ELR (cell line): ENCODE measurements at regions not wholly inside any gene's neighbourhood (a gene's known extent, or its start where the extent isn't known, plus 50 kb on each side); places are given as distances from the start of the nearest gene placed in this dataset.

ENCODE experiments used
- DNase-seq: peaks from one replicate; pipeline ENCODE4 v3.0.0-alpha.2; 2015; ENCODE audit warnings: low read depth

DNA sequence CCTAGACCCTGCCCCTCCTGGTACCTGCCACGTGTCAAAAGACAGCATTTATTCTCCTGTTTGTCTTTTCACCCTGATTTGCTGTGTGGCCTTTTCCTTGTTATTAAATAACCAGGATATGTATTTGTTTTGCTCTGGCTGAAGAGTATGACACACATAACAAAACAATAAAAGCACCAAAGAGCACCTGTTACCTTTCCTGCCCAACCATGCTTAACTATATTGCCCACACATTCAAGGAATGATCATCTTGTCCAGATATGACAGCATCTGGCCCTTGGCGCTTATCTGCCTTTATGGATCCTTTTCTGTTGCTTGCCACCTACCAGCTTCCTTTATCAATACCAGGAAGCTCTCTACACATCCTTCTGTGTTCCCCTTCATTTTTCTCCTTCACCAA, 357.7 kb downstream of the FGFR2 start:
- no peak for DNase-seq

DNA sequence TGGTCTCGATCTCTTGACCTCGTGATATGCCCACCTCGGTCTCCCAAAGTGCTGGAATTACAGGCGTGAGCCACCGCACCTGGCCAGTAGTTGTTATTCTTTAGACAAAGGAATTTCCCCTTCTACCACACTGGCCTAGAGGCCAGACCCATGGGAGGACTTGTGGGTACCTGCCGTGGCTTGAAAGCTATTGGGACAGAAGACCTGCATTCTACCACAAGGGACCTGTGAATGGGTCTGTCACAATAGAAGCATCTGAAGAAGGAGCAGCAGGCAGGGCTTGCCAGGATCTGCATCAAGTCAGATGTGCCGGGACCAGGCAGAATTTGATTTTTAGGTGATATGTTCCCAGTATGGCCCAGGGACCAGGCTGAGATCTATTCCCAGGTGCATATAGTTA, 356.9 kb downstream of the FGFR2 start:
- no peak for DNase-seq

DNA sequence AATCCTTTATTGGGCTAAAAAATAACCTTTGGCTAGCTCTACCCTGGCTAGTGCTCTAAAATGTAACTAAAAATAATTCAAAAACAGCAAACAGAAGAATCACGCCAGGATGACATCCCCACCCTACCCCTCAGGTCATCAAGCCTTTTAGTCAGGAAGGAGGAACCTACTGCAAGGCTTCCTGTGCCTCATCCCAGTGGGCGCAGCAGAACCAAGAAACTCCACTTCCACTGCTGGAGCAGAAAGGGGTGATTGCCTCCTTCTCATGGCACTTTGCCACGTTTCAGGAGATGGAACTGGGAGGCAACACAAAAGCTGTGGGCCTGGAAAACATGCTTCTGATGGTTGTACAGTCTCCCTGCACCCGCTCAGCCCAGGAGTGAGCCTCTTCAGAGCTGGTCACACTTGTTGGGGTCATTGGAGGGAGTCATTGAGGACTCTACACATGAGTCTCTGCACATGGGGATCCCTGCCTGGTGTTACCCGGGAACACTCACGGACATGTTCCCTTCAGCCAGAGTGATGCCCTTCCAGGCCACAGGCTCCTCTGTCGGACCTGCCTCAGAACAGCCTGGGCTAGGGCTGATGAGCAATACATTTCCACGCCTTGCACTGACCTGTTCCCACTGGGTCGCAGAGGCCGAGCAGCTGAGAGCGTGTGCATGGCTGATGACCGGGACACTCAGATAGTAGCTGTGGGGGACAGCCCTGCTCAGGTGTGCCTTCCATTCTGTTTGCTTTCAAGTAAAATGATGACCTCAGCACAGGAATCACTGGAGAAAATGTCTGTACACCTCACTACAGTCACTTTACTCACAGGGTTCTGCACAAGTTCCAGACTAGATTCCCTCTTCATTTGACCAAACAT, 355.3 kb downstream of the FGFR2 start:
- DNase-seq, result no peak

DNA sequence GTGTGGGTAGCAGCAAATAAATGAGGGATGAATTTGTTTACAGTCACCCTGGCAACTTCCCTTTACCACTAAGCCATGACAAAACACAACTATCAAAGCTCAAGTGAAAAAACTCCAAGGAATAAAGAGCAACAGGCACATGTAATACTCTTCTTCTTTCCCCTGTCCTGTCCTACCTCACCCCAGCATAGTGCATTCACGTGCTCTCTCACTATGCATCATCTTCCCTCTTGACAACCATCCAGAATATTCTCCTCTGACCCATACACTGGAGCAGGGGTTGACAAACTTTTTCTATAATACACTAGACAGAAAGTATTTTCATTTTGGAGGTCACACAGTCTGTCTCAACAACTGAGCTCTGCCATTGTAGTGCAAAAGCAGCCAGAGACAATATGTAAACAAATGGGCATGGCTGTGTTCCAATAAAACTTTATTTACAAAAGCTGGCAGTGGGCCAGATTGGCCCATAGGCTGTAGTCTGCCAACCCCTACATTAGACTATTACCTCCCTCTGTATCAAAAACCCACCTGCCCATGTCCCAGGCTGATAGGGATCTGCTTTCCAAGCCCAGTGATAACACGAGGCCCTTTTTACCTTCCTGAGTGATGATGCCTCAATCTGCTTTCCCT, 354.5 kb downstream of the FGFR2 start:
- no peak for DNase-seq

DNA sequence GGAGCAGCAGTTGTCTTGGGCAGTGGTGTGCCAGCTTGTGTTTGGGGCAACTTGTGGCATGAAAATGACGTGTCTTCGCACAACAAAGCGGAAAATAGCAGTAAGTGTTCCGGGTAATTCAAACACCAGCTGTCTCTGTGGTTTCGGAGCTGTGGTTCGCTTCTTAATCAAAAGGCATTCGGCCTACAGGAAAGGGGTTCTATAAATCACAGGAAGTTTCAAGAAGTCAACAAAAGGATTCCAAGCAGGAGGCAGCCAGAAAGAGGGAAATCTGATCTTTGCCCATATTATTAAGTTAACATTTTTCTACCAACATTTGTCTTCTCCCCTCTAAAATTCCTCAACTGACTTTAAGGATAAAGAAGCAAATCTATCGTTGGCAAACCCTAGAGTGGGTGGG, 353.4 kb downstream of the FGFR2 start:
- DNase-seq, result no peak

DNA sequence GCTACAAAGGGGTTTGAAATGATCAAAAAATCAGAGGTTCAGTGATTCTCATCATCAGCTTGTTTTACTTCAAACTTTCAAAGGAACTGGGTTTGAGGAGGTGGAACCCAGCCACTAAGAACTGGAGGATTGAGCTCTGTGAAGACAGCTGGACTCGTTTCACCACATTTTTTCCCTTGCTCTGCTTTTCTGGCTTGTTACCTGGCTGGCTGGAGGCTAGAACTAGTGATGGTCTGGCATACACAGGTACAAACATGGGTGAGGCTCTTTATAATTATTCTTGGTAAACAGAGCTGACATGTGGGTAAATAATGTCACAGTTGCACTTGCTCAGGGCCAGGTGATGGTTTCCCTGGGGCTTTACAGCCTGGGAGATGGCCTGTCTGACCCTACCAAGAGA, 352.5 kb downstream of the FGFR2 start:
- no peak for DNase-seq

DNA sequence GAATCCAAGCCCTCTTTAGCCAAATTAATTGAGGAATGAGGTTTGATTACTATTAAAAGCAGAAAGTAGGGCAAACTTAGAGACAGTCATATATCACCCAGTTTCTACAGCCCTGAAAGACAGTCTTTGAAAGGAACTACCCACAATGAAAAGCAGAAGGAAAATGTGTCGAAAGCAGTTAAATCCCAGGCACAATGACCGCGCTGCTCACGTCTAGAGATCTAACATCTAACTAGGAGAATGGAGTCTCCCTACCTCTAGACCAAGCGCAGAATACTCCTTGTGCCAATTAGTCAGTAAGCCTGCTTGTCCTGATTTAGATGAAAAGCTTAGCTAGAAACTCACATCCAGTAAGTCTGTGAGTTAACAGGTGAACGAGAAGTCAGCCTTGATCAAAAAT, 350.0 kb downstream of the FGFR2 start:
- DNase-seq, result no peak

DNA sequence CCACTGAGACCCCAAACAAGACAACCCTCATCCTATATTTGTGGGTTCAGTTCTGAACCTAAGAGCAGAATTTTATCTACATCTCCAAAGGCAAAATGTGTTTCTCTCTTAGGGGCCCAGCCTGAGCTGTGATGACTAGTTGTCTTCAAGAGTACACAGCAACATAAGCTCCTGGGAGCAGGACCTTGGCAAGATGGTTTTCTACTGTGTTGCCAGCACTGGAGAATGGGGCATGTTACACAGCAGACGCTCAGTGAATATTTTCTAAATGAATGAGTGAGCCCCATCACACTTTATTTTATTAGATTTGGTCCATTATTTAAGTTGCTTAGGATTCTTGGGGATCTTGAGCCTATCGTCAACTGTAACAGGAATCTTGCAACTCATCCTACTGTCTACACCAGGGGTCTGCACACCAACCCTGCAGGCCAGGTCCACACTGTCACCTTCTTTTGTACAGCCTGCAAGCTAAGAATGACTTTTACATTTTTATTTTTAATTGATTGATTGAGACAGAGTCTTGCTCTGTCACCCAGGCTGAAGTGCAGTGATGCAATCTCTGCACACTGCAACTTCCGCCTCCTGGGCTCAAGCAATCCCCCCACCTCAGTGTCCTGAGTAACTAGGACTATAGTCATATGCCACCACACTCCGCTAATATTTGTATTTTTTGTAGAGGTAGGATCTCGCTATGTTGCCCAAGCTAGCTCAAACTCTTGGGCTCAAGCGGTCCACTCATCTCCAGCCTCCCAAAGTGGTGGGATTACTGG, 347.1 kb downstream of the FGFR2 start:
- DNase-seq, result no peak

DNA sequence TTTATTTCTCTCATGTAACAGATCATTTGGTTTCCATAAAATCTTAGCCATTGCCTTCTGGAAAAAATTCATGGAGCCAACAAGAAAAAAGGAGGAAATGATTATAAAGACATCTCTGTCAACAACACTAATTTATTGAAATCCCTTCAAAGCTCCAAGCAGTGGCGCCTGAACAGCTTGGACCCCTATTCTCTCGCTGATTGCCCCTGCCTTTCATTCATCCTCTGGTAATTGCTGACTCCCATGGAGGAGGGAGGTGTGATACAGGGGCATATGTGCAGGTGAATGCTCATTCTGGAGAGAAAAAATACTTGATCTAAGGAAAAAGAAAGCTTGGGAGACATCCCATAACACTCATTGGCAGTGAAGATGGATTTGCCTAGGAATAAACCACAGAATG, 345.5 kb downstream of the FGFR2 start:
- DNase-seq, result no peak

DNA sequence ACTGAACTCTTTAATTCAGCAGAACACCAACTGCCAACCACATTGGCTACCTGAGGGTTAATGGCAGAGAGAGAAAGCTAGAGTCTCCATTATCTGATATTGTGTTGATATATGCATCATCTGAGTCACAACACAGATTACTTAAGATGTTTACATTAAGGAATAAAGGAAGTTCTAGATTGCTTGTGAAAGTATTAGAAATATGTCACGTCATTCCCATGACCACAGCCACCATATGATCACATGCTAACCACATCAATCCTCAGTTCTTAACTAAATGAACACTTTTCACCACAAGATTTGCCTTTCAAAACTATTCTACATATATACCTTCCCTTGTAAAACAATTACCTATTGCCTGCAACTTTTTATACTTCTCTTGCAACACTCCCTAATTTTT, 337.9 kb downstream of the FGFR2 start:
- no peak for DNase-seq

GRCh38 chr10:121261665-121262064, 336.6 kb downstream of the FGFR2 start:
- DNase-seq, result no peak

GRCh38 chr10:121262774-121263430, 335.3 kb downstream of the FGFR2 start:
- DNase-seq, result no peak

DNA sequence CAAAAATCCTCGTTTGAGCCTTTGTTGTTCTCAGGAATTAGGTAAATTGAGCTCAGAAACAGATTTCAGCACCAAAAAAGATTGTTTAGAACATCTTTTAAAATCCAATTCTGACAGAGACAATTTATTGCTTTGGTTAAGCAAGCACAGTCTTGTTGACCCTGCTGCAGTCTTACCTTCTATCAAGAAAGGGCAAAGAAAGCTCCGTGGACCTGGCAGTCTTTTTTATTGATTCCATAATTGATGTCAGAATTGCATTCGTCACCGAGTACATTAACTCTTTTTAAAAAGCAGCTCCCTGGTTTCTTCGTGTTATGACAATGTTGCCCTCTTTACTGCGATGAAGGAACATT, 334.8 kb downstream of the FGFR2 start:
- no peak for DNase-seq

- no peak for DNase-seq
Measured at GRCh38 chr10:121265360-121266123, 332.7 kb downstream of the FGFR2 start.

DNA sequence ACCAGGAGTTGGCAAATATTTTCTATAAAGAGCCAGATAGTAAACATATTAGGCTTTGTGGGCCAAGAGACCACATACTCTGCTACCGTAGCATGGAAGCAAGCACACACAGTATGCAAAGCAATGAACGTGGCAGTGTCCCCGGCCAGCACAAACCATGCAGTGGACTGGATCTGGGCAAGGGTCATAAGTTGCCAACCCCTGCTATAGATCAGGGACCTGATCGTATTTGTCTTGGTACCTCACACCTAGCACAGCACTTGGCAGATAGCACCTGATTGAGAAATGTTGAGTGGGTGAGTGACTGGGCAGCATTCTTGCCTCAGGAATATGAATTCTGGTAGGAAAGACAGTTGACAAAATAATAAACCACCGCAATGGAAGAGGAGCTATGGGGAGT, 331.9 kb downstream of the FGFR2 start:
- no peak for DNase-seq

DNA sequence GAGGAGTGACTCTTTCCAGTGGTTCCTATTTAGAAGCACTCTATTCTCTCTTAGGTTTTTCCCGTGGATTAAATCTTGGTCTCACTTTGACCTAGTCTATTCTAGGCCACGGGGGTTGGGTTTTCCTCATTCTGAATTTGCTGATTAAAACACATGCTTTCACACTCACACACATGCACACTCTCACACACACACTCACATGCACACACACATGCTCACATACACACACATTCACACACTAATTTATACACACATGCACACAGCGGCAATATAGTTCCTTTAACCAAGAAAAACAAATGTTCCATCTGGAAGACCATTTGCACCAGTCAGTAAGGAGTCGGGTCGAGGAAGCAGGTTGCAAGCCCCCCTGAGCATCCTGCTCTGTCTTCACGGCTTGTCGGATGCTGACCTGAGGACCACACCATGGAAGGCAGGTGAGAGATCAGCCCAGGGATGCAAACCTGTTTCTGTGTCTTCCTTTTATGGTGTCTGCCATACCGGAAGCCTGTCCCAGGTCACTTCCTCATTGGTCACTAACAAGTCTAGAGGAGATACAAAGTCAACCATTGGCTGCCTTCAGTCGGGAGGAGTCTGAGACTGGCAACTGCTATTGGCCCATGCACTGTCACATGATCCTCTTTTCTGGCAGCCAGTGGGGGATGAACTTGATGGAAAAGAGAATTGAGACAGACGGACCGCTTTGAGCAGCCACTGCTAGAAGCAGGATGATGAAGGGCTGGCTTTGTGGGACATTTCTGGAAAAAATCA, 330.8 kb downstream of the FGFR2 start:
- DNase-seq, result no peak

DNA sequence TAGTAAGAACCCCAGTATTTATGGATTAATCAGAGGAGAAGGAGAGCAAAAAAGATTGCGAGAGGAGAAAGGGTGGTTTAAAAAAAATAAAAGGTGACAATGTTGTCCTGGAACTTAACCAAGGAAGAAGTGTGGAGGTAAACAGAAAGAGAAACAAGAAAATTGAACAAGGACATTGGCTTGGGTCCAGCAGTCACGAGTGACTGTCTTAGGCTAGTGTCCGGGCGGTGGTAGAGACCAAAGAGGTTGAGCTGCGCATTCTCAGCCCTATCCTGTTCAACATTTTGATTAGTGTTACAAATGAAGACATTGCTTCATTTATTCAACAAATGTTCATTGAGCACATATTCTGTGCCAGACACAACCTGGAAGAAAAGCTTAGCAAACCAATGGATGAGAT, 329.9 kb downstream of the FGFR2 start:
- no peak for DNase-seq

DNA sequence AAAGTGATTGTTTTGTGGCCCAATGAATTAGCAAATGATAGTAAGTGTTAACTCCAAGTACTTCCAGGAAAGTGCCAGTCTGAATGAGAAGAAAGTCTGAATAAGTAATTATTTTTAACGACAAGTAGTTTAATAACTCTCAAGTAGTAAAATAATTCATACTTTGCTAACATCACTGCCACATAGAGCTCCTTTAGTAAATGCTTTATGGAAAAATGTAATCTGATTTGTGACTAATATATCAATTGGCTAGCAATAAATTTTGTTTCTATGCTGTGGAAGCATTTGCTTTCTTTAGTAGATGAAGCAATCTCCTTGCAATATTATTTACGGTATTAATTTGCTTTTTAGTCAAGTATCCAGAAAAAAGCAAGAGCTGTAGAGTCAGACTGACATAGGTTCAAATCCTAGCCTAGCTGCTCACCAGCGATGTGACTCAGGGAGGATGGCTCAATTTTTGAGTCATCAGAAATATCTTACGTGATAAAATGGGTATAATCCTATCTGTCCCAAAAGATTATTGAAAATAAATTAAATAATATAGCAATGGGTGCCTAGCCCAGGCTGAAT, 329.3 kb downstream of the FGFR2 start:
- DNase-seq, result no peak

DNA sequence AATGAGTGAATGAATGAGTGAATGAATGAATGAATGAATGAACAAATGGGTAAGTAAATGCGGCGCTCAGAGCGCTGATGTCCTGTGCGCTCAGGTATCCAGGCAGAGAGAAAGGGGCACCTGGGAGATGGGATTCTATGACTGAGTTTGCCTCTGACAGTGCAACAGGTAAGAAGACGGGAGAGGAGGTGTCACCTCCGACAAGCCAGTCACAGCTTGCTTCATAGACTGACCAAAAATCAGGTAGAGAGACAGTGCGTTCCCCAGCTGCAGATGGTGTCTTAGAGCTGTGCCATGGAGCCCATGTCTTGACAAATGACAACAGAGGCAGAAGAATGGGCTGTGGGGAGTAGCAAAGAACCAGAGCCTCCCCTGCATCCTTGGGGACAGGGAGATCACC, 327.3 kb downstream of the FGFR2 start:
- no peak for DNase-seq

DNA sequence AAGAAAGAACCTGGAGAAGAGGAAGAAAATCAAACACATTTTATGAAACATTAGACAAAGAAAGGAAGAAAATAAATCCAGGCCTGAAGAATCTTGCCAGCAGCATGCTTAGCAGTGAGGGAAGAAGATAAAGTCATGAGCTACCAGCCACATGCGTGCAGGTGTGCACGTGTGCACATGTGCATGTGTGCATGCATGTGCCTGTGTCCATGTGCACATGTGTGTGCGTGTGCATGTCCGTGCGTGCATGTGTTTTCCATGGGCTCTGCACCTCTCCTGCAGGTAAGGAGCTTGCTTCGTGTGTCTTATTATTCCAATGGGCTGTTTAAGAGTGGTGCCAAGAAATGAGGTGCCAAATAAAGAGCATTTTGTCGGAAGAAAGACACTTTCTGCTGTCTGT, 322.2 kb downstream of the FGFR2 start:
- DNase-seq, result no peak

GRCh38 chr10:121276822-121277221, 321.4 kb downstream of the FGFR2 start:
- DNase-seq, result no peak
